Retinal pigment epithelial cell (primary cell): ENCODE measurements at regions not wholly inside any gene's neighbourhood (a gene's known extent, or its start where the extent isn't known, plus 50 kb on each side); places are given as distances from the start of the nearest gene placed in this dataset.
"Not testable (repeated sequence)": the region's sequence is repeated elsewhere in the genome, so short reads cannot be mapped to it uniquely, and the experiment has no call there.

Experiments
- DNase-seq: peaks from one replicate; pipeline ENCODE4 v3.0.0-alpha.2; 2010; ENCODE audit warnings: low read depth
- H3K4me3 ChIP-seq: 2 replicates; pipeline ENCODE4 v1.5.1; 2011; ENCODE audit warnings: mild to moderate bottlenecking, low read length, control low read depth, moderate library complexity
- TF ChIP-seq, protein P1 (sequence below): conservative IDR thresholded peaks from 2 replicates; pipeline ENCODE4 v1.5.1; 2011; ENCODE audit warnings: low read depth, low read length, control low read depth, inconsistent platforms

DNA sequence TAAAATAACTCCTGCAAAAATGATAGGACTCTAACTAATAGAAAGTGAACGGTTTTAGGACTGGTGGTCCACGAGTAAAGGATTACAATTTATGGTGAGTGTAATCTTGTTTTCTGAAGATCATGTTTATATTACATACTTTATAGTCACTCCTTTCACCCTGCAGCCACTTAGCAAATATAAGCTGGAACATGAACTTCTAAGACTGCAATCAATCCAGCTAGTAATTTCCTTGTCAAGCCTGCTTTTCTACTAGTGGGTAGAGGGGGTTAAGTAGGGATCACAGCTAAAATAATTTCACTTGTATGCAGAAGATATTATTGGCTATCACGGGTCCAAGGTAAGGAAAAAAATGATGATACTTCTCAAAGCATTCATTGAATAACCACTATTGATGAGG is 125.5 kb upstream of the NETO1 start:
- TF ChIP-seq, protein P1, sequence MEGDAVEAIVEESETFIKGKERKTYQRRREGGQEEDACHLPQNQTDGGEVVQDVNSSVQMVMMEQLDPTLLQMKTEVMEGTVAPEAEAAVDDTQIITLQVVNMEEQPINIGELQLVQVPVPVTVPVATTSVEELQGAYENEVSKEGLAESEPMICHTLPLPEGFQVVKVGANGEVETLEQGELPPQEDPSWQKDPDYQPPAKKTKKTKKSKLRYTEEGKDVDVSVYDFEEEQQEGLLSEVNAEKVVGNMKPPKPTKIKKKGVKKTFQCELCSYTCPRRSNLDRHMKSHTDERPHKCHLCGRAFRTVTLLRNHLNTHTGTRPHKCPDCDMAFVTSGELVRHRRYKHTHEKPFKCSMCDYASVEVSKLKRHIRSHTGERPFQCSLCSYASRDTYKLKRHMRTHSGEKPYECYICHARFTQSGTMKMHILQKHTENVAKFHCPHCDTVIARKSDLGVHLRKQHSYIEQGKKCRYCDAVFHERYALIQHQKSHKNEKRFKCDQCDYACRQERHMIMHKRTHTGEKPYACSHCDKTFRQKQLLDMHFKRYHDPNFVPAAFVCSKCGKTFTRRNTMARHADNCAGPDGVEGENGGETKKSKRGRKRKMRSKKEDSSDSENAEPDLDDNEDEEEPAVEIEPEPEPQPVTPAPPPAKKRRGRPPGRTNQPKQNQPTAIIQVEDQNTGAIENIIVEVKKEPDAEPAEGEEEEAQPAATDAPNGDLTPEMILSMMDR = no peak
- H3K4me3 ChIP-seq = no peak overlapping the region
- DNase-seq = no peak

DNA sequence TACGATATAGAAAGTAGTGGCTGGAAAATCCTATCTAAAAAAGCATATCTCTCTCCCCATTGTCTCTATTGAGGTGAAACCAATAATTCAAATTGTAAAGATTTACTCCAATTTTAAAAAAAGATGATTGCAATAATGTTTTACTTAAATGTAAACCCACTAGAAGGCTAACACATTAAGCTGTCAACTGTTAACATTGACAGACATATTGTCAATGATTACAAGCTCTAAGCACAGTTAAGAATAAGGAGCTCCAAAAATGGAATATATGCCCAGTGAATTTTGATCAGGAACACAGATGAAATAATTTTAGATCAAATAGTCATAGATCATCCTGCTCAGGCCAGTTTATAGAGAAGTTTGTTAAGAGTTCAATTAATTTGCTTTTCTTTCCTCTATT is 123.6 kb upstream of the NETO1 start:
- TF ChIP-seq, protein P1 = no peak
- no peak for DNase-seq
- H3K4me3 ChIP-seq = no peak overlapping the region

DNA sequence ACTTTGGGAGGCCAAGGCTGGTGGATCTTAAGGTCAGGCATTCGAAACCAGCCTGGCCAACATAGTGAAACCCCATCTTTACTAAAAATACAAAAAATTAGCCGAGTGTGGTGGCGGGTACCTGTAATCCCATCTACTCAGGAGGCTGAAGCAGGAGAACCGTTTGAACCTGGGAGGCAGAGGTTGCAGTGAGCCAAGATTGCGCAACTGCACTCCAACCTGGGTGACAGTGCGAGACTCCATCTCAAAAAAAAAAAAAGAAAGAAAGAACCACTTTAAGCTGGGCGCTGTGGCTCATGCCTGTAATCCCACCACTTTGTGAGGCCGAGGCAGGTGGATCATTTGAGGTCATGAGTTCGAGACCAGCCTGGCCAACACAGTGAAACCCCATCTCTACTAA is 119.8 kb upstream of the NETO1 start:
- not testable (repeated sequence) for DNase-seq, H3K4me3 ChIP-seq

DNA sequence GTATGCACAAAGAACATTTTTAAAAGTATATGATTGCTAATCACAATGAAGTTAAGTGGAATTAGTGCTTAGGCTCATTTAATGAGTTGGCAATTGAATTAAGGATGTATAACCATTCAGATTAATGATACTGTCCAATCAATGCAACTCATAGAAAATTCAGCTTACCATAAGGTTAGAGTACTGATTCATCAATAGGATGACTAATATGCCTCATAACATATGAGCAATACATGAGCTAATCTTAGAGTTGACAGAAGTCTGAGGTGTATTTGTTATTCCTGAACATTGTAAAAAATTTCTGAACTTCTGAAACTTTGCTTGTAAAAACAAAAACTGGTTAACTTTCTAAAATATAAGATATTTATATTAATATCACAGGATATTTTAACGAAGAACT is 118.3 kb upstream of the NETO1 start:
- H3K4me3 ChIP-seq = no peak overlapping the region
- TF ChIP-seq, protein P1 = no peak
- no peak for DNase-seq

DNA sequence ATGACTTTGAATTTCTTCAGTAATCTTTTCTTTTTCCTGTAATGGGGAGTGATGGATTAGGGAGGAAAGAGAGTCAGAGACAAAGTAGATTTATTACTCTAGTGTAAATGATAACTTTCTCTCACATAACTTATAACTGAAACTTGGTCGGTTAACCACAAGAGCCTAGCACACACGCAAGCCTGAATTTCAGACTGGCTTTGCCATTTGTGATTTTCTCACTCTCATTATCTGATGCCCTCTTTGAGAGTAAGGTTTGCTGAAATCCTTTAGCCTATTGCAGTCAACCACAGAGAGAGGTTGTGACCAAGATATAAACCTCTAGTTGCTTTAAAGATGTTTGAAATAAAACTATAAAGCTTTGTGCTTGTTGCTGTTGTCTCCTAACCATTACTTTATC is 117.9 kb upstream of the NETO1 start:
- no peak overlapping the region for H3K4me3 ChIP-seq
- TF ChIP-seq, protein P1 = no peak
- no peak for DNase-seq

DNA sequence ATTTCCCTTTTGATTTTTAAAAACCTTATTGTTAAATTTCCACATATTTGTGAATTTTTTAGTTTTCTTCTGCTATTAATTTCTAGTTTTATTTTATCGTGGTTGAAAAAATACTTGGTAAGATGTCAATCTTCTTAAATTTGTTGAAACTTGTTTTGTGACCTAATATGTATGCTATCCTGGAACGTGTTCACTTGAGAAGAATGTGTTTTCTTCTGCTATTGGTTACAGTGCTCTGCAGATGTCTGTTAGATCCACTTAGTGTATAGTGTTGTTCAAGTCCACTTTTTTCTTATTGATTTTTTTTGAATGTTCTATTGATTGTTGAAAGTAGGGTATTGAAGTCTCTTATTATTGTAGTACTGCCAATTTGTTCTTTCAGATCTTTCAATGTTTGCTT is 116.5 kb upstream of the NETO1 start:
- no peak for DNase-seq
- no peak overlapping the region for H3K4me3 ChIP-seq
- TF ChIP-seq, protein P1 = no peak

DNA sequence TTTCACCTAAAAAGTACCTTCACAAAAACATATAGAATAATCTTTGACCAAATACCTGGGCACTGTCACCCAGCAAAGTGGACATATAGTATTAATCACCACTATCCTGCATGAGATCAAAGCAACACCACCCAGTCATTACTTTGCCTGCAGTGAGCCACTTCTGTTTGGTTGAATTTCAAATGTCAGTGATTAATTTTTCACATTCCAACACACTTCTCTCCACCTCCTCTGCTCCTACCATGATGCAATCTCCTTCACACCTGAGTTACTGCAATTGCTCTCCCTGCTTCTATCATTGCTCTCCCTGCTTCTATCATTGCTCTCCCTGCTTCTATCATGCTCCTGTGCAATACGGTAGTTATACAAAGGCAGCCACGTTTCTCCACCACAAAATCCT is 106.1 kb upstream of the NETO1 start:
- TF ChIP-seq, protein P1 = no peak
- no peak for DNase-seq
- H3K4me3 ChIP-seq = no peak overlapping the region

DNA sequence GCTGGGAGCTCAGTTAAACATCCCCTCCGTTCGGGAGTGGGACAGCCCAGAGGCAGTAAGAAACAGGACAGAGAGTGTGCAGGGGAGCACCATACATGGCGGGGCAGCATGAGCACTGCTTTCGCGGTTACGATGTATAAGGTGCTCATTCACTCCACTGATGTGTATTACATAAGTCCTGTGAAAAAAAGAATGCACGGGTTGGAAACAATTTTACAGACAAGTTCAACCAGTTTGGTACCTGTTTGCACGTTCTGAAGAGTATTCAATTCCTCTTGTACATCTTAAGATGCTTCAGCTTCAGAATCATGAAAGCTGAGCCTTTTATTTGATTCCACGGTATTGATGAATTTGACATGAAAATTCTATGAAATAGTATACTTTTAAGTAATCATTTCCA is 97.8 kb upstream of the NETO1 start:
- no peak overlapping the region for H3K4me3 ChIP-seq
- no peak for DNase-seq
- TF ChIP-seq, protein P1 = no peak

DNA sequence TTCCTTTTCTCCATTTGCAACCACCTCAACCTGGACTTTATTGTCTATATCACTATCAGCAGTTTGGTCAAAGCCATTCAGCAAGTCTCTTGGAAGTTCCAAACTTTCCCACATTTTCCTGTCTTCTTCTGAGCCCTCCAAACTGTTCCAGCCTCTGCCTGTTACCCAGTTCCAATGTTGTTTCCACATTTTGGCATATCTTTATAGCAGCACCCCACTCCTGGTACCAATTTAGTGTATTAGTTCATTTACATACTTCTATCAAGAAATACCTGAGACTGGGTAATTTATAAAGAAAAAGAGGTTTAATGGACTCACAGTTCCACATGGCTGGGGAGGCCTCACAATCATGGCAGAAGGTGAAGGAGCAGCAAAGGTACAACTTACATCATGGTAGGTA is 90.4 kb upstream of the NETO1 start:
- not testable (repeated sequence) for H3K4me3 ChIP-seq, DNase-seq
